Neural progenitor cell (in vitro differentiated cells): ENCODE measurements at regions not wholly inside any gene's neighbourhood (a gene's known extent, or its start where the extent isn't known, plus 50 kb on each side); places are given as distances from the start of the nearest gene placed in this dataset.

Experiments
- DNase-seq: peaks from one replicate; pipeline ENCODE4 v3.0.0-alpha.2; 2016; ENCODE audit warnings: low spot score
- H2AFZ ChIP-seq: fragments of 200-600 bp; sonication (generic); replicated peaks from 2 replicates; pipeline ENCODE4 v1.6.1; 2016; ENCODE audit warnings: antibody characterized with exemption
- H3F3A ChIP-seq: fragments of 200-600 bp; sonication (generic); 2 replicates; pipeline ENCODE4 v1.6.1; 2016; ENCODE audit warnings: antibody characterized with exemption, low read depth
- H3K27ac ChIP-seq: fragments of 200-600 bp; sonication (generic); 2 replicates; pipeline ENCODE4 v1.5.1; 2016; ENCODE audit warnings: mild to moderate bottlenecking
- H3K27me3 ChIP-seq: fragments of 200-600 bp; sonication (generic); 2 replicates; pipeline ENCODE4 v1.6.1; 2016; ENCODE audit warnings: mild to moderate bottlenecking, moderate library complexity
- H3K36me3 ChIP-seq: fragments of 200-600 bp; sonication (generic); 2 replicates; pipeline ENCODE4 v1.5.1; 2016
- H3K4me1 ChIP-seq: fragments of 200-600 bp; sonication (generic); 2 replicates; pipeline ENCODE4 v1.6.1; 2016; ENCODE audit warnings: mixed run types
- H3K4me2 ChIP-seq: fragments of 200-600 bp; sonication (generic); 2 replicates; pipeline ENCODE4 v1.6.1; 2016
- H3K4me3 ChIP-seq: fragments of 200-600 bp; sonication (generic); 2 replicates; pipeline ENCODE4 v1.5.1; 2016
- H3K79me2 ChIP-seq: fragments of 200-600 bp; sonication (generic); 2 replicates; pipeline ENCODE4 v1.6.1; 2016; ENCODE audit warnings: low read depth
- H3K9ac ChIP-seq: fragments of 200-600 bp; sonication (generic); 2 replicates; pipeline ENCODE4 v1.6.1; 2016
- H3K9me3 ChIP-seq: fragments of 200-600 bp; sonication (generic); 2 replicates; pipeline ENCODE4 v1.5.1; 2016; ENCODE audit warnings: low read depth
- H4K20me1 ChIP-seq: fragments of 200-600 bp; sonication (generic); 2 replicates; pipeline ENCODE4 v1.6.1; 2016; ENCODE audit warnings: low read depth
- H3K27ac Mint-ChIP-seq: 3 replicates; pipeline ENCODE4 v1.8.0; 2021; ENCODE audit warnings: mixed read lengths
- H3K27me3 Mint-ChIP-seq: 2 replicates; pipeline ENCODE4 v1.8.0; 2022; ENCODE audit warnings: low read depth, mild to moderate bottlenecking, inconsistent platforms, moderate library complexity, mixed read lengths; ENCODE audit not compliant: insufficient read depth
- H3K36me3 Mint-ChIP-seq: 3 replicates; pipeline ENCODE4 v1.8.0; 2021; ENCODE audit warnings: mixed read lengths
- H3K4me1 Mint-ChIP-seq: 3 replicates; pipeline ENCODE4 v1.8.0; 2021; ENCODE audit warnings: mixed read lengths
- H3K4me3 Mint-ChIP-seq: 3 replicates; pipeline ENCODE4 v1.8.0; 2021; ENCODE audit warnings: mild to moderate bottlenecking, moderate library complexity, mixed read lengths
- H3K9me3 Mint-ChIP-seq: 3 replicates; pipeline ENCODE4 v1.8.0; 2020; ENCODE audit warnings: mixed read lengths
- EZH2 ChIP-seq: fragments of 200-600 bp; sonication (generic); IDR thresholded peaks from 2 replicates; pipeline ENCODE4 v1.6.1; 2017; ENCODE audit warnings: antibody characterized with exemption, mild to moderate bottlenecking, moderate library complexity
- EZH2phosphoT487 ChIP-seq: fragments of 200-600 bp; sonication (generic); IDR thresholded peaks from 2 replicates; pipeline ENCODE4 v1.6.1; 2017; ENCODE audit warnings: antibody characterized with exemption
- TF ChIP-seq, protein P1 (sequence below): fragments of 200-600 bp; sonication (generic); IDR thresholded peaks from 2 replicates; pipeline ENCODE4 v1.5.1; 2017; ENCODE audit warnings: antibody characterized with exemption, mild to moderate bottlenecking

- peaks cover 3% of the 10 kb centered on the region for H3K9me3 ChIP-seq
- H3K9me3 Mint-ChIP-seq, result peaks cover 21% of the 10 kb centered on the region
- H3F3A ChIP-seq, result no peaks in the 10 kb centered on the region
- peaks cover 2% of the 10 kb centered on the region for H3K27me3 Mint-ChIP-seq
- no peaks in the 10 kb centered on the region for H3K36me3 ChIP-seq
- H3K4me1 ChIP-seq, result no peaks in the 10 kb centered on the region
- no peak overlapping the region for H3K4me3 Mint-ChIP-seq
- H3K9ac ChIP-seq, result no peak overlapping the region
- no peak overlapping the region for H2AFZ ChIP-seq
- H3K27ac ChIP-seq, result no peak overlapping the region
- no peak for DNase-seq
- no peak overlapping the region for H3K4me3 ChIP-seq
- H3K4me2 ChIP-seq, result no peak overlapping the region
- H4K20me1 ChIP-seq, result no peaks in the 10 kb centered on the region
- no peak for TF ChIP-seq EZH2phosphoT487
- TF ChIP-seq, protein P1, sequence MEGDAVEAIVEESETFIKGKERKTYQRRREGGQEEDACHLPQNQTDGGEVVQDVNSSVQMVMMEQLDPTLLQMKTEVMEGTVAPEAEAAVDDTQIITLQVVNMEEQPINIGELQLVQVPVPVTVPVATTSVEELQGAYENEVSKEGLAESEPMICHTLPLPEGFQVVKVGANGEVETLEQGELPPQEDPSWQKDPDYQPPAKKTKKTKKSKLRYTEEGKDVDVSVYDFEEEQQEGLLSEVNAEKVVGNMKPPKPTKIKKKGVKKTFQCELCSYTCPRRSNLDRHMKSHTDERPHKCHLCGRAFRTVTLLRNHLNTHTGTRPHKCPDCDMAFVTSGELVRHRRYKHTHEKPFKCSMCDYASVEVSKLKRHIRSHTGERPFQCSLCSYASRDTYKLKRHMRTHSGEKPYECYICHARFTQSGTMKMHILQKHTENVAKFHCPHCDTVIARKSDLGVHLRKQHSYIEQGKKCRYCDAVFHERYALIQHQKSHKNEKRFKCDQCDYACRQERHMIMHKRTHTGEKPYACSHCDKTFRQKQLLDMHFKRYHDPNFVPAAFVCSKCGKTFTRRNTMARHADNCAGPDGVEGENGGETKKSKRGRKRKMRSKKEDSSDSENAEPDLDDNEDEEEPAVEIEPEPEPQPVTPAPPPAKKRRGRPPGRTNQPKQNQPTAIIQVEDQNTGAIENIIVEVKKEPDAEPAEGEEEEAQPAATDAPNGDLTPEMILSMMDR, result no peak
- no peak overlapping the region for H3K27ac Mint-ChIP-seq
- H3K27me3 ChIP-seq, result no peaks in the 10 kb centered on the region
- no peaks in the 10 kb centered on the region for H3K4me1 Mint-ChIP-seq
- H3K36me3 Mint-ChIP-seq, result peaks cover 4% of the 10 kb centered on the region
- H3K79me2 ChIP-seq, result no peaks in the 10 kb centered on the region
Measured at GRCh38 chr4:178322524-178323183, 880.4 kb upstream of the AGA start.

- Histone ChIP-seq H2AFZ (no peak overlapping the region), H3K4me3 (no peak overlapping the region), H3F3A (no peaks in the 10 kb centered on the region), H3K36me3 (no peaks in the 10 kb centered on the region), H3K27me3 (no peaks in the 10 kb centered on the region), H3K79me2 (no peaks in the 10 kb centered on the region), H3K9me3 (no peaks in the 10 kb centered on the region), H4K20me1 (no peaks in the 10 kb centered on the region), H3K9ac (no peak overlapping the region), H3K4me1 (no peaks in the 10 kb centered on the region), H3K4me2 (no peak overlapping the region), H3K27ac (no peak overlapping the region)
- H3K36me3 Mint-ChIP-seq, result no peaks in the 10 kb centered on the region
- no peaks in the 10 kb centered on the region for H3K4me1 Mint-ChIP-seq
- TF ChIP-seq EZH2 (no peak), EZH2phosphoT487 (no peak)
- TF ChIP-seq, protein P1, result no peak
- DNase-seq, result no peak
- no peaks in the 10 kb centered on the region for H3K9me3 Mint-ChIP-seq
- no peak overlapping the region for H3K27ac Mint-ChIP-seq
- peaks cover 2% of the 10 kb centered on the region for H3K27me3 Mint-ChIP-seq
- H3K4me3 Mint-ChIP-seq, result no peak overlapping the region
Measured at GRCh38 chr4:178329226-178329872, 887.1 kb upstream of the AGA start.

DNA sequence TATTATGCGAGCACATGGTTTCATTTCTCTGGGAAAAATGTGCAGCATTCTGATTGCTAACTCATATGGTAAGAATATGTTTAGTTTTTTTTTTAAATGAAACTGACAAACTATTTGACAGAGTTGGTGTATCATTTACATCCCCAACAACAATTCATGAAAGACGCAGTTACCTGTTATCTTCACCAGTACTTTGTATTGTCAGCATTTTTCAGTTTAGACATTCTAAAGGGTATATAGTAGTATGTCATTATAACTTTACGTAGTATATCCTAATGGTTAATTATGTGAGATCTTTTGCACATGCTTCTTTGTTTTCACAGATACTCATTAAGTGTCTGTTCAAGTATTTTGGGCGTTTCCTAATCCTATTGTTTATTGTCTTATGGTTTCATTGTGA, 891.1 kb upstream of the AGA start:
- no peak overlapping the region for H2AFZ ChIP-seq
- H3K9me3 ChIP-seq, result no peaks in the 10 kb centered on the region
- TF ChIP-seq, protein P1, result no peak
- TF ChIP-seq EZH2, result no peak
- no peak for TF ChIP-seq EZH2phosphoT487
- no peaks in the 10 kb centered on the region for H3K36me3 ChIP-seq
- Mint-ChIP-seq H3K27me3 (peaks cover under 1% of the 10 kb centered on the region), H3K9me3 (no peaks in the 10 kb centered on the region), H3K27ac (no peak overlapping the region), H3K4me1 (no peaks in the 10 kb centered on the region), H3K36me3 (no peaks in the 10 kb centered on the region), H3K4me3 (no peak overlapping the region)
- no peaks in the 10 kb centered on the region for H3F3A ChIP-seq
- no peak overlapping the region for H3K9ac ChIP-seq
- no peaks in the 10 kb centered on the region for H3K4me1 ChIP-seq
- no peak overlapping the region for H3K27ac ChIP-seq
- no peaks in the 10 kb centered on the region for H3K79me2 ChIP-seq
- no peaks in the 10 kb centered on the region for H3K27me3 ChIP-seq
- no peak overlapping the region for H3K4me3 ChIP-seq
- no peak overlapping the region for H3K4me2 ChIP-seq
- H4K20me1 ChIP-seq, result no peaks in the 10 kb centered on the region
- no peak for DNase-seq
